Ovary (tissue), 7 donors: ENCODE measurements at regions not wholly inside any gene's neighbourhood (a gene's known extent, or its start where the extent isn't known, plus 50 kb on each side); places are given as distances from the start of the nearest gene placed in this dataset.

Experiments used
- DNase-seq, 5 donors: peaks; one replicate each; pipeline ENCODE4 v3.0.0-alpha.2; 2019 to 2020
- H3K27ac ChIP-seq, 2 donors: fragments of 200-600 bp; one replicate each; pipeline versions ENCODE4 v1.5.1 to v1.8.0; 2019 to 2022
- H3K27me3 ChIP-seq: fragments of 200-600 bp; one replicate; pipeline ENCODE4 v1.8.0; 2022
- H3K36me3 ChIP-seq: fragments of 200-600 bp; sonication (generic); one replicate; pipeline ENCODE4 v1.5.1; 2019
- H3K4me1 ChIP-seq: one replicate; pipeline ENCODE4 v1.8.1; 2013; ENCODE audit warnings: mild to moderate bottlenecking, moderate library complexity; ENCODE audit not compliant: insufficient read depth
- H3K4me3 ChIP-seq: fragments of 200-600 bp; sonication (generic); one replicate; pipeline ENCODE4 v1.5.1; 2017
- H3K9me3 ChIP-seq, 2 donors: fragments of 200-600 bp in 1 of 2; sonication (generic) in 1 of 2; one replicate each; pipeline versions ENCODE4 v1.5.1 to v1.8.1; 2013 to 2019; ENCODE audit warnings: mild to moderate bottlenecking in 1 of 2, moderate library complexity in 1 of 2
- CTCF ChIP-seq, 3 donors: fragments of 450-650 bp in 2 of 3; fragments of 200-600 bp in 1 of 3; IDR thresholded peaks; one replicate each; pipeline versions ENCODE4 v1.5.1 to v1.8.0; 2016 to 2022; ENCODE audit warnings: antibody characterized with exemption in 3 of 3, mild to moderate bottlenecking in 1 of 3
- EP300 ChIP-seq: sonication (generic); formaldehyde crosslinking; IDR thresholded peaks from one replicate; pipeline ENCODE4 v1.6.1; 2017; ENCODE audit warnings: antibody characterized with exemption
- POLR2A ChIP-seq: fragments of 450-650 bp; IDR thresholded peaks from one replicate; pipeline ENCODE4 v1.6.1; 2017; ENCODE audit warnings: antibody characterized with exemption, mild to moderate bottlenecking, moderate library complexity
- WGBS, 3 donors: extraction: QIAGEN DNeasy Blood & Tissue Kit in 1 of 3; methylation state at CpG; one replicate each; pipeline versions ENCODE4 v1.1.5 to v1.1.7; 2013 to 2017; 5-methylcytosine and 5-hydroxymethylcytosine counted together
- intact Hi-C, 4 donors: fragments of 100-400 bp; cut with DNase I; formaldehyde crosslinking; loops; one replicate each; pipeline versions ENCODE4 v1.11.0 to v1.15.1; 2022 to 2023
- donor health status: DM: no; HTN: no; CAD: no; lungs with moderate emphysema.
- donor health status: DM: no; HTN: no; CAD: no.
- donor health status: Bipolar disorder and iron deficiency.
- donor health status: DM: no; HTN: no; CAD: no.
- donor health status: DM: yes; HTN: yes; CAD: no.

- H3K27me3 ChIP-seq = no peaks in the 10 kb centered on the region
- TF ChIP-seq CTCF (IDR thresholded peaks at IDR 0.05) = no peak
- TF ChIP-seq POLR2A = no peak
- no peak for TF ChIP-seq EP300
- no peaks in the 10 kb centered on the region for H3K36me3 ChIP-seq
- H3K4me3 ChIP-seq = no peak overlapping the region
- 60 to 79% (median 71%) methylated on average over 4 of the region's 4 CpGs for WGBS, 3 donors
- no peak overlapping the region for H3K27ac ChIP-seq
- H3K9me3 ChIP-seq = no peaks in the 10 kb centered on the region
- intact Hi-C loops = no loop called here
- H3K4me1 ChIP-seq = no peaks in the 10 kb centered on the region
- no peak for DNase-seq
These were observed 313.1 kb upstream of the PTPRD start for GRCh38 chr9:10925896-10926295.

- Histone ChIP-seq H3K27me3 (no peaks in the 10 kb centered on the region), H3K4me1 (no peaks in the 10 kb centered on the region), H3K27ac (no peak overlapping the region), H3K36me3 (no peaks in the 10 kb centered on the region), H3K4me3 (no peak overlapping the region), H3K9me3 (no peaks in the 10 kb centered on the region)
- 64 to 69% (median 66%) methylated on average over 2 of the region's 2 CpGs for WGBS, 3 donors
- no peak for DNase-seq
- TF ChIP-seq EP300 = no peak
- no peak for TF ChIP-seq POLR2A
- TF ChIP-seq CTCF (IDR thresholded peaks at IDR 0.05) = no peak
- intact Hi-C loops = no loop called here
These were observed 315.6 kb upstream of the PTPRD start for GRCh38 chr9:10928372-10928771.

GRCh38 chr9:10930081-10930480 is 317.3 kb upstream of the PTPRD start:
- no peak for TF ChIP-seq CTCF (IDR thresholded peaks at IDR 0.05)
- no peak for TF ChIP-seq POLR2A
- TF ChIP-seq EP300 = no peak
- intact Hi-C loops = no loop called here
- no peak overlapping the region for H3K4me3 ChIP-seq
- H3K36me3 ChIP-seq = no peaks in the 10 kb centered on the region
- H3K9me3 ChIP-seq = no peaks in the 10 kb centered on the region
- H3K27me3 ChIP-seq = no peaks in the 10 kb centered on the region
- H3K27ac ChIP-seq = no peak overlapping the region
- H3K4me1 ChIP-seq = no peaks in the 10 kb centered on the region
- 39 to 41% (median 41%) methylated on average over 2 of the region's 2 CpGs for WGBS, 3 donors
- no peak for DNase-seq

GRCh38 chr9:10946676-10947410 is 334.0 kb upstream of the PTPRD start:
- no peak for DNase-seq
- no peak overlapping the region for H3K4me3 ChIP-seq
- no peaks in the 10 kb centered on the region for H3K36me3 ChIP-seq
- H3K4me1 ChIP-seq = no peaks in the 10 kb centered on the region
- H3K27me3 ChIP-seq = no peaks in the 10 kb centered on the region
- intact Hi-C loops = no loop called here
- H3K27ac ChIP-seq = no peak overlapping the region
- no peak for TF ChIP-seq CTCF (IDR thresholded peaks at IDR 0.05)
- TF ChIP-seq EP300 = no peak
- TF ChIP-seq POLR2A = no peak
- WGBS, 3 donors = 89 to 90% (median 89%) methylated on average over 26 of the region's 26 CpGs
- no peaks in the 10 kb centered on the region for H3K9me3 ChIP-seq
